K562 (cell line): ENCODE measurements at regions not wholly inside any gene's neighbourhood (a gene's known extent, or its start where the extent isn't known, plus 50 kb on each side); places are given as distances from the start of the nearest gene placed in this dataset.

Experiments used
- ATAC-seq: fragments of 200-7000 bp; cut with Tn5 transposase; 3 replicates; pipeline ENCODE4 v1.9.1; 2020; ENCODE audit warnings: moderate library complexity
- BruUV-seq: library from RNA; stranded (reverse); fragments of 400-500 nt; replicated peaks from 2 replicates; lab custom pipeline; 2021; lab: Mats Ljungman, UMichigan
- CTCF ChIA-PET: fragments of 300-600 bp; formaldehyde crosslinking; extraction: SDS; loops from one replicate; lab custom pipeline; 2021; ENCODE audit warnings: low intra/inter-chr PET ratio; lab: Yijun Ruan, JAX
- POLR2A ChIA-PET: fragments of 300-600, 350-650 bp; sonication (Branson Sonifier 250); formaldehyde crosslinking; extraction: SDS; loops from one replicate; lab custom pipeline; 2021; ENCODE audit warnings: antibody characterized with exemption, inconsistent platforms; lab: Yijun Ruan, JAX
- DNase-seq, 4 experiments: peaks; one replicate each; pipeline versions ENCODE4 v3.0.0 to v3.0.0-alpha.2; 2011 to 2018; ENCODE audit warnings: low spot score in 3 of 4, mixed read lengths in 3 of 4; ENCODE audit errors: extremely low read depth in 1 of 4
- FAIRE-seq: peaks from 2 replicates; lab custom pipeline; 2011; peaks lifted over from hg19 to GRCh38; lab: Jason Lieb, UNC
- H2AFZ ChIP-seq: 2 replicates; pipeline ENCODE4 v1.6.0; 2011; ENCODE audit warnings: low read depth, low read length, control low read depth, inconsistent platforms
- H3K27ac ChIP-seq: fragments of 200-600 bp; 3 replicates; pipeline ENCODE4 v1.8.0; 2011; ENCODE audit warnings: low read depth, mild to moderate bottlenecking, control low read depth, inconsistent platforms, low read length, moderate library complexity, mixed read lengths; ENCODE audit errors: extremely low read depth
- H3K27me3 ChIP-seq, 2 experiments: fragments of 300-600 bp in 1 of 2; 2 replicates in 1 of 2; 3 replicates in 1 of 2; pipeline versions ENCODE4 v1.6.0 to v1.8.0; 2011; ENCODE audit warnings: inconsistent platforms in 2 of 2, low read length in 2 of 2, mild to moderate bottlenecking in 1 of 2, mixed read lengths in 1 of 2, moderate library complexity in 1 of 2; ENCODE audit not compliant: control insufficient read depth in 2 of 2, insufficient read depth in 2 of 2
- H3K36me3 ChIP-seq: fragments of 300-600 bp; 3 replicates; pipeline ENCODE4 v1.8.0; 2011; ENCODE audit warnings: mild to moderate bottlenecking, low read length, inconsistent platforms; ENCODE audit not compliant: control insufficient read depth, insufficient read depth
- H3K4me1 ChIP-seq, 2 experiments: fragments of 200-600 bp in 1 of 2; replicated peaks in 1 of 2; 2 replicates in 1 of 2; 3 replicates in 1 of 2; pipeline versions ENCODE4 v1.5.1 to v1.8.0; 2011; ENCODE audit warnings: inconsistent platforms in 2 of 2, low read length in 2 of 2, mild to moderate bottlenecking in 1 of 2, mixed read lengths in 1 of 2, moderate library complexity in 1 of 2; ENCODE audit not compliant: control insufficient read depth in 2 of 2, insufficient read depth in 2 of 2
- H3K4me2 ChIP-seq: 2 replicates; pipeline ENCODE4 v1.6.1; 2011; ENCODE audit warnings: low read length, control low read depth, inconsistent platforms, mixed read lengths; ENCODE audit not compliant: insufficient read depth
- H3K4me3 ChIP-seq: fragments of 200-600 bp; sonication (generic), shearing (Covaris generic); 2 replicates; pipeline ENCODE4 v1.5.1; 2016; ENCODE audit warnings: control low read depth, inconsistent platforms
- H3K79me2 ChIP-seq: fragments of 200-600 bp; 3 replicates; pipeline ENCODE4 v1.8.0; 2011; ENCODE audit warnings: low read length, inconsistent platforms; ENCODE audit not compliant: control insufficient read depth, insufficient read depth
- H3K9ac ChIP-seq, 2 experiments: 2 replicates each; pipeline versions ENCODE4 v1.6.0 to v1.6.1; 2011; ENCODE audit warnings: low read depth in 2 of 2, low read length in 2 of 2, control low read depth in 1 of 2, inconsistent platforms in 1 of 2, mild to moderate bottlenecking in 1 of 2, mixed read lengths in 1 of 2; ENCODE audit not compliant: insufficient read depth in 1 of 2
- H3K9me1 ChIP-seq: one replicate; pipeline ENCODE4 v1.6.0; 2011; ENCODE audit warnings: inconsistent platforms, mild to moderate bottlenecking, low read length, moderate library complexity; ENCODE audit not compliant: control insufficient read depth, insufficient read depth
- H3K9me3 ChIP-seq: replicated peaks from 2 replicates; pipeline ENCODE4 v1.5.1; 2011; ENCODE audit warnings: low read depth, low read length, inconsistent platforms; ENCODE audit not compliant: control insufficient read depth, insufficient read depth
- H4K20me1 ChIP-seq: replicated peaks from 2 replicates; pipeline ENCODE4 v1.6.1; 2011; ENCODE audit warnings: low read length, inconsistent platforms, mixed read lengths; ENCODE audit not compliant: control insufficient read depth, insufficient read depth
- BRF1 ChIP-seq: IDR thresholded peaks from 3 replicates; pipeline ENCODE4 v1.6.1; 2011; ENCODE audit warnings: borderline replicate concordance, mild to moderate bottlenecking; ENCODE audit not compliant: insufficient read length; ENCODE audit errors: extremely low read depth
- HBP1 ChIP-seq: fragments of 450-650 bp; formaldehyde crosslinking; IDR thresholded peaks from 2 replicates; pipeline ENCODE4 v1.4.0; 2022; ENCODE audit warnings: missing genetic modification characterization
- HMGN3 ChIP-seq: IDR thresholded peaks from 2 replicates; pipeline ENCODE4 v1.6.1; 2011; ENCODE audit warnings: borderline replicate concordance, low read depth, mild to moderate bottlenecking, mixed read lengths, low read length; ENCODE audit not compliant: insufficient read length; ENCODE audit errors: extremely low read depth
- TCF15 ChIP-seq: fragments of 250-450 bp; sonication (Bioruptor Pico); IDR thresholded peaks from 2 replicates; pipeline ENCODE4 v1.8.0; 2022; ENCODE audit warnings: moderate library complexity, mild to moderate bottlenecking, inconsistent platforms
- ZNF253 ChIP-seq: fragments of 250-450 bp; sonication (Bioruptor Pico); conservative IDR thresholded peaks from 2 replicates; pipeline ENCODE4 v1.6.1; 2021; ENCODE audit warnings: mild to moderate bottlenecking
- ZNF436 ChIP-seq: fragments of 250-450, 450-650 bp; sonication (Bioruptor Pico); formaldehyde crosslinking; IDR thresholded peaks from 2 replicates; pipeline ENCODE4 v1.7.0; 2020; ENCODE audit warnings: mild to moderate bottlenecking
- ZNF583 ChIP-seq: fragments of 250-450 bp; sonication (Bioruptor Pico); IDR thresholded peaks from 2 replicates; pipeline ENCODE4 v1.4.0; 2020
- WGBS: fragments of 100-300 bp; shearing (Covaris generic); methylation state at CpG from one replicate; pipeline ENCODE4 v1.1.6; 2016; ENCODE audit warnings: low coverage, mixed read lengths; ENCODE audit not compliant: insufficient coverage; ENCODE audit errors: missing lambda C conversion rate; 5-methylcytosine and 5-hydroxymethylcytosine counted together
- in situ Hi-C: fragments of 300-500 bp; cut with MboI; formaldehyde crosslinking; loops from 4 replicates; pipeline ENCODE4 v1.15.0; 2018; ENCODE audit warnings: inconsistent platforms, mixed read lengths
- intact Hi-C: fragments of 100-400 bp; cut with micrococcal nuclease; formaldehyde crosslinking; loops from 2 replicates; pipeline ENCODE4 v1.14.2; 2022

DNA sequence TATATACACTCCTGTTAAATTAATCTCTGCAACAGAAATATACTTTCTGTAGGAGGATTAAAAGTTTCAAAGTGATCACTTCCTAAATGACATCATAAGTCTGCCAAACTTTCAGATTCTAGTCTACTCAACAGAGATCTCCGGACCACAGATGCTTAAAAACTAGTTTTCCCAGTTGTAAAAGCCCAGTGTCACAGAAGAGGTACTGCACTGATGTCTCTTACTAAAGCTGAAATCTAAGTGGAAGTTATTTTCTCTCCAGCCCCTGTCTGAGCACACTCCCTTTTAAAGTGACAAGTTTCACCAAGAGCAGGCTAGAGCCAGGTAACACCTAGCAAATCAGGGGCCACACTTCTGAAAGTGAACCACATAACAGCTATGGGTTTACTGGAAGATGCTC lies 71.6 kb upstream of the DST start:
- in situ Hi-C loops (no loop called here), intact Hi-C loops (loop anchor here (10.0 kb wide), 1 partner anchor 601 kb away; the partner anchor contains the start of gene PRIM2)
- H3K27me3 ChIP-seq = no peaks in the 10 kb centered on the region
- H4K20me1 ChIP-seq = no peaks in the 10 kb centered on the region
- no peaks in the 10 kb centered on the region for H3K9me1 ChIP-seq
- DNase-seq (no peak), FAIRE-seq (no peak), ATAC-seq (no peak)
- no peak overlapping the region for H3K9ac ChIP-seq
- POLR2A ChIA-PET = interaction anchor here (0.5 to 0.6 kb wide), 2 partner anchors 14 to 49 kb away, joined by 3 read pairs; no protein-coding TSS in a partner anchor
- CTCF ChIA-PET = no interaction called here
- no TSS peak for BruUV-seq
- no peak overlapping the region for H3K4me3 ChIP-seq
- H3K27ac ChIP-seq = no peak overlapping the region
- no peaks in the 10 kb centered on the region; the same call in none of the 2 replicates for H3K9me3 ChIP-seq
- H3K4me1 ChIP-seq = no peaks in the 10 kb centered on the region
- WGBS = 0% methylated on average over 1 of the region's 1 CpG
- no peak overlapping the region for H3K4me2 ChIP-seq
- H3K36me3 ChIP-seq = no peaks in the 10 kb centered on the region
- no peaks in the 10 kb centered on the region for H3K79me2 ChIP-seq
- no peak overlapping the region for H2AFZ ChIP-seq
- no peak for TF ChIP-seq ZNF583 (CRISPR knock-in tag)
- TF ChIP-seq BRF1 = no peak
- no peak for TF ChIP-seq ZNF436 (CRISPR knock-in tag)
- TF ChIP-seq HMGN3 = no peak
- TF ChIP-seq, all 486 proteins: peak for 0

GRCh38 chr6:56713254-56713672 lies 70.6 kb upstream of the DST start:
- Histone ChIP-seq H3K4me1 (no peaks in the 10 kb centered on the region), H3K4me2 (no peak overlapping the region), H3K27me3 (no peaks in the 10 kb centered on the region), H3K79me2 (no peaks in the 10 kb centered on the region), H4K20me1 (no peaks in the 10 kb centered on the region), H3K9me1 (no peaks in the 10 kb centered on the region), H2AFZ (no peak overlapping the region), H3K9me3 (no peaks in the 10 kb centered on the region), H3K27ac (no peak overlapping the region), H3K4me3 (no peak overlapping the region), H3K36me3 (no peaks in the 10 kb centered on the region)
- intact Hi-C loops = loop anchor here (10.0 kb wide), 1 partner anchor 602 kb away; the partner anchor contains the start of gene PRIM2
- no peak for DNase-seq
- ChIA-PET POLR2A (no interaction called here), CTCF (no interaction called here)
- 6% methylated on average over 3 of the region's 3 CpGs for WGBS
- in situ Hi-C loops = no loop called here
- BruUV-seq = no TSS peak
- ATAC-seq = no peak
- FAIRE-seq = no peak
- TF ChIP-seq HBP1 (CRISPR knock-in tag) (no peak), ZNF253 (CRISPR knock-in tag) (no peak), TCF15 (no peak)
- TF ChIP-seq, all 486 proteins: peak for 0
- no peak overlapping the region for H3K9ac ChIP-seq
